Fibroblast of the conjunctiva (primary cell): ENCODE measurements at regions not wholly inside any gene's neighbourhood (a gene's known extent, or its start where the extent isn't known, plus 50 kb on each side); places are given as distances from the start of the nearest gene placed in this dataset.
"Not testable (repeated sequence)": the region's sequence is repeated elsewhere in the genome, so short reads cannot be mapped to it uniquely, and the experiment has no call there.

Source experiments
- DNase-seq: peaks from one replicate; pipeline ENCODE4 v3.0.0-alpha.2; 2010; ENCODE audit warnings: low read depth

DNA sequence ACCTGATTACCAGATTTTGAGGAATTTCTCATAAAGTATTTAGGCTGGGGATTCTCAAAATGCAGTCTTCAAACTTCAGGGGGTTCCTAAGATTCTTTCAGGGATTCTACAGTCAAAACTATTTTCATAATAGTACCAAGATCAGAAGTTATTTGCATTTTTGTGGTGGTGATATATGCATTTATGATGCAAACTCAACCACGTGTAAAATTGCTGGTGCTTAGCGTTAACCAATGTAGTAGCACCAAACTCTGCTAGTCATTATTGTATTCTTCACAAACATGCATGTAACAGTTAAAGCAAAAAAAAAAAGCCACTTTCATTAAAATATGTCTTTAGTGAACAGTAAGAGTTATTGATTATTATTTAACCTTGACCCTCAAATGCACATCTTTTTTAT, 274.9 kb upstream of the DNAJC19 start:
- no peak for DNase-seq

DNA sequence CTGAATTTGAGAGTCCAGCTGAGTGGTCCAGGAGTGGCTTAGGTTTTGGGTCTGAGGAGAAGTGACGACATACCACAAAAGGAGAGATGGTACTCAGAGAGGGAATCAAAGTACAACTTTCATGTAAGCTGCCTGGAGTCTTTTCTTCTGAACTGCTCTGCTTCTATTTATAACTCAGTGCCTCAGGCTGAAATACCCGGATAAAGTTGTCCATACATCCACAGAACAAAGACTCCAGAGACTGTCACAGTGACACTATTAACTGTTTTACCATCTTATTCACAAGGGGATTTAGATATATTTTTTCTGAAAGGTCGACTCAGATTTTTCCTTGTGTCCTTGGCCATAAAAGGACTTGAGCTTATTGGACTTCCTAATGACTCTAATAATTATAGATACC, 264.3 kb upstream of the DNAJC19 start:
- DNase-seq: no peak

DNA sequence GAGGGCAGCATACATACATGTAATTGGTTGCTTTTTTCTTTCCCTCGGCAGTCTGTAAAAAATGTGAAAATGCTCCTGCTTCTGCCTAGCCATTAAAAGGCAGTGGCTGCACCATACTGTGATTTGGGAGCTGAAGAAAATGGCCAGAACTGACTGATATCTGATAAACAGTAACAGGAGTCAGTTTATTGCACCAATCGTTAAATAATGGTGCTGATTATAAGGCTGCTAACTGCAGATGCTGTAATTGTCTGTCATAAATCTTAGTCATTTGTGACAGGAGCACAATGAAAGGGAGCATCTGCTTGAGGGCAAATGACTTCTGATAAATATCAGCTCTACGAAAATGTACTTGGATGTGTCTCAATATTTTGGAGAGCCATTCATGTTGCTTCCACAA, 263.1 kb upstream of the DNAJC19 start:
- no peak for DNase-seq

DNA sequence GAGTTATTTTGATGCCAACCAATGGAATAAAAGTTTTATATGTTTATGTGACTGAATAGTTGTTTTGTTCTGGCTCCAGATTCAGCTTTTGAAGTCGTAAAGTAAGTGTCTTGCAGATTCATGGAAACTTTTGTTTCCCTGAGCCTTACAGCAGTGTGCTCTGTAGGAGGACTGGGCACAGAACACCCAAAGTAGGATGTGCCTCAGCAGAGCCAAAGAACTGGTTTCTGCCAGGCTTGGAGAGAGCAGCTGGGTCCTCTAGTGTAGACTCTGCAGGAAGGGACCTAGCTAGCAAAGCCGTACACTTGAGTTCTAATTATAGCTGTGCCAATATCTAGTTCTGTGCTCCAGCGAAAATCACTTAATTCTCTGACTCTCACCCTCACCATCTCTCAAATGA, 261.2 kb upstream of the DNAJC19 start:
- no peak for DNase-seq

DNA sequence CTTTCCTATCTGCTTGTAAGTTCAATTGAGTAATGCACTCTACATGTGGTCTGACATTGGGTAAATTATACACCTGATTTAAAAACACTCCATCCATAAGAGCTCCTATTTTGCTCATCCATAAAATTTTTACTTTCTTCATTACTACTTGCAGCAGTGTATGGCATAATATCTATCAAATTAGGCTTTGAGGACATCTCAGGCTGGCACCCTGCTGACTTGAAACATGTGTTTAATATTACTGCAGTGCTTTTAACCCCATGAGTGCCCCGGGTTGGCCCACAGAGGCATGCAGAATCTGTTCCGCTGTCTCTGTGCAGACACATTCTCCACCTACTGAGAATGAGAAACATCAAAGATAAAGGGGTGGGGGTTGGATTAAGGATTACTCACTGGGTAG, 249.9 kb upstream of the DNAJC19 start:
- DNase-seq: no peak

DNA sequence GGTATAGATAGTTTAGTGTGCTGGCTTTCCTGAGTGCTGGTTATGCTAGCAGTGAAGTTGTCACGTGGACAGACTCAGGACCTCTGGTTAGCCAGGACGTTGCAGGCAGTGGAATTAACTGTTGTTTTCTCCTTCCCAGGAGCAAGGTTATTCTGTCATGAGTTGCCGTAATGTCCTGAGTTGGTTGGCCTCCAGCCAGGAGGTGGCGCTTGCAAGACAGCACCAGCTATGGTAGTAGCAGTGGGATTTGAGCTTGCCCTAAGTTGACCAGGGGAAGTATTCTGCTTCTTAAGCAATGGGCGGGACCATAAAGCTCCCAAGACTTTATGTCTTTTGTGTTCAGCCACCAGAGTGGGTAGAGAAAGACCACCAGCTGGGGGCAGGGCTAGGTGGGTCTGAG, 240.7 kb upstream of the DNAJC19 start:
- DNase-seq: no peak

DNA sequence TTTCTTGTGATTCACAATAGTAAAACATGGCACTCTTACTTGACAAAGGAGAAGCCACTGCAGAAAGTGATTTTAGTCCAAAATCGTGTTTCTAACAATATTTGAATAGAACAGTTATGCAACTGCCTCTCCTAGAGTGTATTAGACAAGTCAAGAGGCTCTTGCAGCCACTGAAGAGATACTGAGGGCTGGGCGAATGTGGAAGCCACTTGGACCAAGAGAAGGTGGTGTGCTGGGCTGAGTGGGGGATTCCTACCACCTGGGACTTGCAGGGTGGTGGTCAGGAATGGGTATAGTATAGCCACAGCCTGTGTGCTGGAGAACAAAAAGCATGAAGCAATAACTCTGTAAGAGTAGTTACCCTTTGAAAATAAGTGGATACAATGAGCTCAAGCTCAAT, 223.8 kb upstream of the DNAJC19 start:
- no peak for DNase-seq

DNA sequence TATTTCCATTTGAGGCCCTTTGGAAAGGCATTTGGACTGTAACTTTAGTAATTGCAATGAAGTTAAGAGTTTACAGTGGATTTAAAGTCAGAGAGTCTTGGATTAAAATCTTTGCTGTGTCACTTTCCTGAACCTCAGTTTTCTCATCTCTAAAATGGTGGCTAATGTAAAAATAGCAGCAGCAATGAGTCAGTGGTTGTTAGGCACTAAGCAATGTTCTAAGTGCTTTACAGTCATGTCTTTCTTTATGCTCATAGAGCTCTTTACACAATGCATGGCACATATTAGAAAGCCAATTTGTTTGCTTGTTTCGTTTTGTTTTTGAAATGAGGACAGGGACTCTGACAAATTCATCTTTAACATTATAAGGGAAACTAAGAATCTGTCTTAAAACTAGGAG, 222.7 kb upstream of the DNAJC19 start:
- no peak for DNase-seq

GRCh38 chr3:181210275-181210674, 220.7 kb upstream of the DNAJC19 start:
- DNase-seq: peak; percentile 1

DNA sequence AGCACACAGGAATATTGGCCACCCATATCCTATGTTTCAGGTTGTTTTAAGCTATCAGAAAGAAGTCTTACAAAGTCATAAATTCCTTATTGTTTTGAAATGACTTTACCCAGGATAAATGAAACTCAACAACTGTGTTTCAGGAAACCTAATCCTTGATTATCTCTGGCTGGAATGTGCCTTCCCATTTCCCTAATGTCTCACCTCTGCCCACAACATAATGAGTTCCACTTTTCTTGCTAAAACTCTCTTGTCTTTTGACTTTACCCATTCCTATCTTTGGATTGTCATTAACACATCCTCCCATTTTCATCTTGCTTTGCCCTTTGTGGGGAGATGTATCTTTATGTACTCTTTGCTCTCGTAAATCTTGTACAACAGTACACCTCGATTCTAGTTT, 200.0 kb upstream of the DNAJC19 start:
- no peak for DNase-seq

- DNase-seq: no peak
These were observed 194.2 kb upstream of the DNAJC19 start for GRCh38 chr3:181183764-181184163.

DNA sequence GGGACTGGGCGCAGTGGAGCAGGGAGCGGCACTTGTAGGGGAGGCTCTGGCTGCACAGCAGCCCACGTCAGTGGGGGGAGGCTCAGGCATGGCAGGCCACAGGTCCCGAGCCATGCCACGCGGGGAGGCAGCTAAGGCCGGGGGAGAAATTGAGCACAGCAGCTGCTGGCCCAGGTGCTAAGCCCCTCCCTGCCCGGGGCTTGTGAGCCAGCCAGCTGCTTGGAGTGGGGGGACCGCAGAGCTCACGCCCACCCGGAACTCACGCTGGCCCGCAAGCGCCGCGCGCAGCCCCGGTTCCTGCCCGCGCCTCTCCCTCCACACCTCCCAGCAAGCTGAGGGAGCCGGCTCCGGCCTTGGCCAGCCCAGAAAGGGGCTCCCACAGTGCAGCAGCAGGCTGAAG, 193.5 kb upstream of the DNAJC19 start:
- DNase-seq: not testable (repeated sequence)

GRCh38 chr3:181178991-181179390, 189.5 kb upstream of the DNAJC19 start:
- no peak for DNase-seq

DNA sequence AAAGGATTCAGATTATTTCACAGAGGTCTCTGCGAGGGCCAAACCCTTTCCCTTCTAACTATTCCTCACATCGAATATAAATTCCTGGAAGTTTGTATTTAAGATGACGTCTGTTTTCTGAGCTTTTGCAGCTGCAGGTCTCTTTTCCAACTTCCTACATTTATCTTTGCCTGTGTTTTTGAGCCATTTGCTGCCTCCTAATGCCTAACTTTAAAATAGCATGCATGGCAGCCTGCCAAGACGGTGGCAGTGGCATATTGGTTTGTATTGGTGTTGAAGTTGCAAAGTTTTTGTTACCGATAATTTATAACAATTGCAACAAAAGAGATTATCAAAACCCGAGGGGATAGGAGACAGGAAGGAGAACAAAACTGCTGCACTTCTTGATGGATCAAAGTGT, 187.1 kb upstream of the DNAJC19 start:
- DNase-seq: peak; percentile 13

- no peak for DNase-seq
These were observed 185.2 kb upstream of the DNAJC19 start for GRCh38 chr3:181174676-181175233.

DNA sequence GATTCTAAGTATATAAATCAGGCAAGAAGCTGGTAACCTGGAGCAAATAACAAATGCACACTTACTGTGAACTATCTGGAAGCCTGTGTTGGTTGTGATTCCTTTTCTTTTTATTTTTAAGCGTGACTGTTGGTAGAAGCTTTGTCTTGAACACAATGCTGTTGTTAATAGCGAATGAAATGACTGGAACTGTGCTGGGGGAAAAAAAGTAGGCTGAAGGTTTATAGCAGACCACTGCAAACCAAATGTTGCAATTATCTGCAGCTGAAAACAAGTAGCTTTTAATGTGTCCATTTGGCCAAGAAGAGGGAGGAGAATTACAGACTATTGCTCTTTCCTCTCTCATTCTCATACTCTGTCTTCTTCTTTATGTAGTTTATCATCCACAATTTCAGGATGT, 184.5 kb upstream of the DNAJC19 start:
- DNase-seq: no peak

- no peak for DNase-seq
These were observed 183.7 kb upstream of the DNAJC19 start for GRCh38 chr3:181173227-181173626.

GRCh38 chr3:181134873-181135272, 145.3 kb upstream of the DNAJC19 start:
- no peak for DNase-seq

- no peak for DNase-seq
These were observed 144.3 kb upstream of the DNAJC19 start for GRCh38 chr3:181133832-181134231.

DNA sequence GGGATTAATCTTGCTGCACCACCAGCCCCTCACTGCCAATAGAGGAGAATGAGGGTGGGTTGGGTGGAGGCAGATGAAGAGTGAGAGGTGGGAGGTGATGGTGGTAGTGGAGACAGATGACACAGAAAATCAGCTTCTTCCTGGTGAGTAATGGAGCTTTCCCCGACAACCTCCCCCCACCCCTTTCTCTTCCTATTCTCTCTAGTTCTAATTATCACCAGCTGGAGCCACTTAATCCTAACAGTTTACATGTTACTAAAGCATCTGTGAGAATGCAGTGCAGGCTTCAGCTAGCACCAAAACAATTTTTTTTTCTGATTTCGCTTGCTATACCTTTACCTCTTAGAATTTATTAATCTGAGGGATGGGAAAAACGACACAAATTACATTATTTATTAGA, 116.1 kb upstream of the DNAJC19 start:
- DNase-seq: no peak

- DNase-seq: no peak
These were observed 114.1 kb upstream of the DNAJC19 start for GRCh38 chr3:181103605-181104004.

DNA sequence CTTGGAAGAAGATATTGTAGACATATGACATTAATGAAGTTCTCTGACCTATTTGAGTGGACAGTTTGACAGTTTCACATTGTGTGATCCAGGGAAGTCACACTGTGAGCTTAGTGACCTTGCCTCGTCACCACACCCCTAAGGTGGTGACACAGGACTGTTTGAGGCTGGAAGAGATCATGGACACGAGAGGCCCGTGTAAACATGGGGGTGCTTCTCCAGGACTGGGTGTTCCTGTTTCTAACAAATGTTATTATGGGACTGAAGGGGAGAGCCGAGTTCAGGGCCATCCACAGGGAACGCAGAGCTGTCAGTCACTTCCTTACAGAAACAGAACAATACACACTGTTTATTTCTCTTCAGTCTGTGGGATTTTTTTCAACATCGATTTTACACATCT, 96.5 kb upstream of the DNAJC19 start:
- no peak for DNase-seq

GRCh38 chr3:181081930-181082329, 92.4 kb upstream of the DNAJC19 start:
- no peak for DNase-seq

DNA sequence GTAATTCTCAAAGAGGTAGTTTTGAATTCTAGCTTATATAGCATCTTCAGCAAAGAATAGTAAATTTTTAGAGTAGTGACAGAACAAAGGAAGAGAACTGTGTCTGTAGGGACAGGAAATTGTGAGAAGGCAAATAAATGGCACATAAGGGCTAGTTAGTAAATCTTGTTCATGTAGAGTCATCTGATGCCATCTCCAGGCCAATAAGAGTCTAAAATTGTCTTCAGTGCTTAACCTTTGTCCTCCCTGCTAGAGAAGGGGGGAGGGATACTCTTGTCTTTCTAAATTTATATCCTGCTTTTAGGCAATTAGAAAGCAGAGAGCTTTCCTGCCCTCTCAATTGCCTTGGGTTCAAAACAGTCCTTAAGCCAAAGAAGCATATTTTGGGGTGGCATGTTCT, 87.0 kb upstream of the DNAJC19 start:
- no peak for DNase-seq

DNA sequence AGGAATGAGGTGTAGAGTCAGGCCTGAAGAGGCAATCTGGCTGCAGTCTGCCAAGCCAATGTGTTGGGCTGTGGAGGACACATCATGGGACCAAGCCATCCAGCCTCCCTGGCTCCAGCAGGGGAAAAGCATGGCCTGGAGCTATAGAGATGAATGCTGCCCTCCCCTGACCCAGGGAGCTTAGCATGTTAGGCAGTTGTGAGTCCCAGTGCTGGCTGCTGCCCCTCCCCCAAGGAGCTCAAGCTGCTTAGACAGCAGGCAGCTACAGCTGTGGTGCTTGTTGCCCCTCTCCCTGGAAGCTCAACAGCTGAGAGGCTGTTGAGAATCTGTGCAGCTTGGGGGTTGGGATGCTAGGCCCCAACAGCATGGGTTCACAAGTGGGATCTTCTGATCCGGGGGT, 85.6 kb upstream of the DNAJC19 start:
- DNase-seq: no peak
